Thoracic aorta (tissue), 2 donors: ENCODE measurements at regions not wholly inside any gene's neighbourhood (a gene's known extent, or its start where the extent isn't known, plus 50 kb on each side); places are given as distances from the start of the nearest gene placed in this dataset.

Source experiments
- ATAC-seq: fragments of 150-250 bp; one replicate; pipeline ENCODE4 v1.8.0; 2017; ENCODE audit warnings: low read depth; ENCODE audit not compliant: insufficient number of reproducible peaks, low FRiP score
- DNase-seq: peaks from one replicate; pipeline ENCODE4 v3.0.0-alpha.2; 2020; ENCODE audit warnings: low spot score
- H3K27ac ChIP-seq, 2 donors: fragments of 200-600 bp; sonication (generic); 1 replicate in 1 of 2; 2 replicates in 1 of 2; pipeline ENCODE4 v1.5.1; 2016; ENCODE audit warnings: mild to moderate bottlenecking in 2 of 2, moderate library complexity in 2 of 2
- H3K27me3 ChIP-seq: fragments of 200-600 bp; sonication (generic); replicated peaks from 2 replicates; pipeline ENCODE4 v1.6.0; 2016; ENCODE audit warnings: mild to moderate bottlenecking; ENCODE audit not compliant: insufficient read depth
- H3K36me3 ChIP-seq: fragments of 200-600 bp; sonication (generic); one replicate; pipeline ENCODE4 v1.5.1; 2016
- H3K4me1 ChIP-seq, 2 donors: fragments of 200-600 bp; sonication (generic); 1 replicate in 1 of 2; 2 replicates in 1 of 2; pipeline versions ENCODE4 v1.5.1 to v1.6.0; 2016; ENCODE audit warnings: low read depth in 2 of 2, mild to moderate bottlenecking in 1 of 2; ENCODE audit not compliant: control insufficient read depth in 1 of 2
- H3K4me3 ChIP-seq: fragments of 200-600 bp; sonication (generic); 2 replicates; pipeline ENCODE4 v1.5.1; 2016; ENCODE audit warnings: mild to moderate bottlenecking
- H3K9me3 ChIP-seq: fragments of 200-600 bp; sonication (generic); 2 replicates; pipeline ENCODE4 v1.5.1; 2016
- TF ChIP-seq, protein P1 (sequence below): fragments of 200-600 bp; sonication (generic); IDR thresholded peaks from one replicate; pipeline ENCODE4 v1.5.1; 2019; ENCODE audit warnings: antibody characterized with exemption

DNA sequence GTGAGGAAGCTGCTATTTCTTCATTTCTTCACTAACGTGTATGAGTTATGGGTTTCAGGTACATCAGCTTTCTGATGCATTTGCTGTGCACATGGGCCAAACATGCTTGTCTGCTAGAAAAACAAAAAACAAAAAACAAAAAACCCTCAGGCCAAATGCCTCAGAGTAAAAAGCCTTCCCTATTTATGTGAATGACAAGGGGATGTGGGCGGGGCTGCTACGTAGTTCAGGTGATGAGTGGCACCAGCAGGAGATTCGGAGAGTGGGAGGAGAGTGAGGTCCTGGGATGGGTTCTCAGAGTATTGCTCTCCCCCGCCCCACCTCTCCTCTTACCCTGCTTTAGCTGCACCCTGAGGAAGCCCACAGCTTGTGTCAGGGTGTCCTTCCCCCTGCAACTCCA, 596.8 kb upstream of the JAG1 start:
- Histone ChIP-seq H3K27me3 (no peaks in the 10 kb centered on the region), H3K4me1 (peaks cover 8 to 25% of the 10 kb centered on the region in 2 donors), H3K36me3 (no peaks in the 10 kb centered on the region), H3K9me3 (no peaks in the 10 kb centered on the region), H3K27ac (no peak overlapping the region), H3K4me3 (no peak overlapping the region)
- TF ChIP-seq, protein P1, sequence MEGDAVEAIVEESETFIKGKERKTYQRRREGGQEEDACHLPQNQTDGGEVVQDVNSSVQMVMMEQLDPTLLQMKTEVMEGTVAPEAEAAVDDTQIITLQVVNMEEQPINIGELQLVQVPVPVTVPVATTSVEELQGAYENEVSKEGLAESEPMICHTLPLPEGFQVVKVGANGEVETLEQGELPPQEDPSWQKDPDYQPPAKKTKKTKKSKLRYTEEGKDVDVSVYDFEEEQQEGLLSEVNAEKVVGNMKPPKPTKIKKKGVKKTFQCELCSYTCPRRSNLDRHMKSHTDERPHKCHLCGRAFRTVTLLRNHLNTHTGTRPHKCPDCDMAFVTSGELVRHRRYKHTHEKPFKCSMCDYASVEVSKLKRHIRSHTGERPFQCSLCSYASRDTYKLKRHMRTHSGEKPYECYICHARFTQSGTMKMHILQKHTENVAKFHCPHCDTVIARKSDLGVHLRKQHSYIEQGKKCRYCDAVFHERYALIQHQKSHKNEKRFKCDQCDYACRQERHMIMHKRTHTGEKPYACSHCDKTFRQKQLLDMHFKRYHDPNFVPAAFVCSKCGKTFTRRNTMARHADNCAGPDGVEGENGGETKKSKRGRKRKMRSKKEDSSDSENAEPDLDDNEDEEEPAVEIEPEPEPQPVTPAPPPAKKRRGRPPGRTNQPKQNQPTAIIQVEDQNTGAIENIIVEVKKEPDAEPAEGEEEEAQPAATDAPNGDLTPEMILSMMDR, result no peak
- DNase-seq, result no peak
- no peak for ATAC-seq

DNA sequence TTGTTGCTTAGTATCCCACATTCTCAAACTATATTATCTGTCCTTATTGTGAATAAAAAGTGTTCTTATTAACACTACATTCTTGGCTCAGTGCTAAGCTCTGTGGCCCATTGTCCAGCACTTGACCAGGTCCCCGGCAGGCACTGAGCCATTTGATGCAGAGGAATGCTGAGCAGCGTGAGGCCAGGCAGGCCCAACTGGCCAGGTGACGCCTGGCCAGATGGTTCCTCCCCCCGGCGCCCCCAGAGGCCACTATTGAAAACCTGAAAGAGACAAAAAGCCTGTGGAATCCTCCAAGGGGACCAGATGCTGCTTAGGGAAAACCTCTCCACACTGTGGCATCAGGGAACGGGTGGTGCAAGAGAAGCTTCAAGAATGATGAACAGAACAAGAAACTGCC, 597.5 kb upstream of the JAG1 start:
- no peak overlapping the region for H3K4me3 ChIP-seq
- H3K9me3 ChIP-seq, result no peaks in the 10 kb centered on the region
- DNase-seq (no peak), ATAC-seq (no peak)
- TF ChIP-seq, protein P1, result no peak
- H3K36me3 ChIP-seq, result no peaks in the 10 kb centered on the region
- H3K27me3 ChIP-seq, result no peaks in the 10 kb centered on the region
- no peak overlapping the region for H3K27ac ChIP-seq
- H3K4me1 ChIP-seq, result peaks cover 8 to 25% of the 10 kb centered on the region in 2 donors

DNA sequence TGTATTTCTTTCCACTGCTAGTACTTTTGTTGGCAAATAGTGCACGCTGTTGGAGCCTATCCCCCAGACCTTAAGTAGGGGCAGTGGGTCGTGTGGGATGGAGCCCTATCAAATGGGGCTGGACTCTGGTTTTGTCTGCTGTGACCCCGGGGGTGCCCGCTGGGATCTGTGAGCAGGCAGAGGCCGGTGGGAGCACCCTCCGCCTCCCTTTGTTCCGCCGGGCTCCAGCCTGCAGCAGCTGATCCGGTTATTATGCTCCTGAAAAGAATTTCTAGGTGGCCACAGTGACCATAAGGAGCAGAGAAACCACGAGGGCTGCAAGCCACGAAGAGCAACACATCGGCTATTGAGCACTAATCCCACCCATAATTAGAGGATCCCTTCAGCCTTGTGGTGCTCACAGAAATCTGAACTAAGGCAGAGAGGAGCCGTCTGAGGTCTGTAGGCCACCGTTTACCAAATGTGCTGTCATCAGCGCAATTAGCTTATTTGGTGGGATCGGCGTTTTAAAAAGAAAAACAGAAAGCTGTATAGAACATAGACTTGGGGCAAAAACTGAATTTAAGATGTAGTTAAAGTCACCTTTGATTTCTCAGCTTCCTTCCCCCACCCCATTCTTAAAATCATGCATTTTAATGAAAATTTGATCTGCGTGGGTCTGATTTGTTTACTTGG, 598.3 kb upstream of the JAG1 start:
- no peaks in the 10 kb centered on the region for H3K9me3 ChIP-seq
- no peak overlapping the region for H3K4me3 ChIP-seq
- H3K36me3 ChIP-seq, result no peaks in the 10 kb centered on the region
- DNase-seq (no peak), ATAC-seq (no peak)
- H3K27me3 ChIP-seq, result no peaks in the 10 kb centered on the region
- H3K27ac ChIP-seq, result no peak overlapping the region
- peaks cover 8 to 21% of the 10 kb centered on the region in 2 donors for H3K4me1 ChIP-seq
- TF ChIP-seq, protein P1, result no peak

DNA sequence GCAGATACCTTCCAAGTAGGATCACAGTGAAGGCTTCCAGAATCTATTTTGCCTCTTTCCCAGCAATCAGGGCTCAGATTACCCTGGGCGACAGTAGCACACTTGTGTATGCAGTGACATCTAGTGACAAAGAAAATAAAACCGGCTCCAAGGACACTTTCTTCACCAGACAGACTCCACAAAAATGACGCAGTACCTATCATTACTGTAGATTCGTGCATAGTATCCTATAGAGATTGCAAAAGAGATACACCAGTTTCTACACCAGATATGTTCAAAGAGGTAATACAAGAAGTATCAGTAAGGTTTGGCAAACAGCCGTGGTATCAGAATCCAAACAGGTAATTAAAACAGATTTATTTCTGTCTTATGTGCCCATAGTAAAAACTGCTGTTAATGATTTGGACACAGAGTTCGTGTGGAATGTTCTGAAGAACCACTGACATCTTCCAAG, 600.4 kb upstream of the JAG1 start:
- Histone ChIP-seq H3K27ac (no peak overlapping the region), H3K4me1 (peaks cover 0 to 8% of the 10 kb centered on the region in 2 donors), H3K4me3 (no peak overlapping the region), H3K27me3 (no peaks in the 10 kb centered on the region), H3K9me3 (no peaks in the 10 kb centered on the region), H3K36me3 (no peaks in the 10 kb centered on the region)
- DNase-seq (no peak), ATAC-seq (peak; percentile 33)
- TF ChIP-seq, protein P1, result peak; percentile 57

DNA sequence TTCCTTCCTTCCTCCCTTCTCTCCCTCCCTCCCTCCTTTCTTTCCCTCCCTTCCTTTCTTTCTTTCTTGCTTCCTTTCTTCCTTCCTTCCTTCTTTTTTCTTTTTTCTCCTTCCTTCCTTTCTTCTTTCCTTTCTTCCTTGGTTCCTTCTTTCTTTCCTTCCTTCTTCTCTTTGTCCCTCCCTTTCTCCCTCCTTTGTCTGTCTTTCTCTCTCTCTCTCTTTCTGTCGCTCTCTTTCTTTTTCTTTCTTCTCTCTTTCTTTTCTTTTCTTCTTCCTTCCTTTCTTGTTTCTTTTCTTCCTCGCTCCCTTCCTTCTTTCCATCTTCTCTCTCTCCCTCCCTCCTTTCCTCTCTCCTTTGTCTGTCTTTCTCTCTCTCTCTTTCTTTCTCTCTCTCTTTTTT, 601.9 kb upstream of the JAG1 start:
- Histone ChIP-seq H3K9me3 (no peaks in the 10 kb centered on the region), H3K27me3 (no peaks in the 10 kb centered on the region), H3K4me3 (no peak overlapping the region), H3K36me3 (no peaks in the 10 kb centered on the region), H3K4me1 (peaks cover 0 to 8% of the 10 kb centered on the region in 2 donors), H3K27ac (no peak overlapping the region)
- ATAC-seq (no peak), DNase-seq (no peak)
- TF ChIP-seq, protein P1, result no peak
